ENCODE measurements at regions not wholly inside any gene's neighbourhood (a gene's known extent, or its start where the extent isn't known, plus 50 kb on each side); places are given as distances from the start of the nearest gene placed in this dataset.

DNA sequence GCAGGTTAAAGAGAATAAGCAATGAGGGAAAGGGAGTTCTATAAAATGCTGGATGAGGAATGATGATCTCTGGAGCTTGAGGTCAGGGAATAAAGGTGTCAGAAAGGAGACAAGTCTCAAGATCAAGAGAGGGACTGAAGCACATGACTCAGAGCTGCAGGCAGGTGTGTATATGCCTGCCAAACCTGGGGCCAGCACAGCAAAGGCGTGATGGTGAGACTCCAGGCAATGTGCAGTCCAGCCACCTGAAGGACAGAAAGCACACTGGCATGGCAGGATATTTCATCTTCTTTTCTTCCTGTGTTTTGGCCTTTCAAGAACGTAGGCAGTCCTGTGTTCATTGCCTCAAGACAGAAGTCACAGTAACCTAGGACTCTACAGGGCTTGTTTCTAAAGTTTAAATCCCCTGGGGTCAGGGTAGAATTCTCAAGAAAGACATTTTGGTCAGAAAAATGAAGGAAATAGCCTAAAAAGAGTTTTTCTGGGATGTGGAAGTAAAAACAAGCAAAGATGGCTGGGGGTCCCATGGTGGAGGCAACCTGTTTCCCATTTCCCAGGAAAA lies 55.5 kb upstream of the TOPAZ1 start:
- Histone ChIP-seq H3K27ac (no peak overlapping the region), H3K27me3 (ENCODE audit: low read depth) (peaks cover 5% of the 10 kb centered on the region), H3K9me3 (no peaks in the 10 kb centered on the region), H3K4me3 (no peak overlapping the region), H3K4me1 (no peaks in the 10 kb centered on the region), H3K36me3 (no peaks in the 10 kb centered on the region)
- TF ChIP-seq CTCF (IDR thresholded peaks at IDR 0.05), result no peak
- ATAC-seq (no peak), DNase-seq (no peak)
- intact Hi-C loops (cut with DNase I), result no loop called here

DNA sequence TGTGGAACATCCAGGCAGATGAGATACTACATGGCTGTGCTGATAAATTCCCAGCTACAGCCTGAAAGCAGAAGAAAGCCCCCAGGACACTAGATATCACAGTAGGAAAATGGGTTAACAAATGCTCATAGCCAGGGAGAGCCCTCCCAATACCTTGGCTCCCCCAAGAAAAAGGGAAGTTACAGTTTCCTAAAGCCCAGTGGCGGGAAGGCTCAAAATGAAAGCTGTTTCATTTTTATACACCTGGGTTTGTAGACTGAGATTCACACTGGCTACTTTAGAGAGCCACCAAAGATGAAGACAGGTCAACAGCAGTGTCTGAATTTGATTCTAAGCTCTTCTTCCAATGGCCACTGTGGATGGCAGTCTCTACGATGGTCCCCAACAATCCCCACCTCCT lies 55.0 kb upstream of the TOPAZ1 start:
- DNase-seq, result no peak
- intact Hi-C loops (cut with DNase I), result no loop called here
- TF ChIP-seq CTCF (IDR thresholded peaks at IDR 0.05), result no peak
- no peak for ATAC-seq
- no peak overlapping the region for H3K27ac ChIP-seq
- peaks cover 5% of the 10 kb centered on the region for H3K27me3 ChIP-seq (ENCODE audit: low read depth)
- no peaks in the 10 kb centered on the region for H3K9me3 ChIP-seq
- H3K36me3 ChIP-seq, result no peaks in the 10 kb centered on the region
- H3K4me3 ChIP-seq, result no peak overlapping the region
- H3K4me1 ChIP-seq, result no peaks in the 10 kb centered on the region

Small RNA genes in the stretch of these regions (microRNA-seq; reads per million reads assigned to microRNA genes)
- 94.5 reads per million, percentile 52 among the genes with 10 or more reads in this experiment for gene MIR138-1 (ENCODE audit: borderline number of aligned reads)

All from lower lobe of right lung (tissue), 2 donors.